Glomerular visceral epithelial cell (primary cell): ENCODE measurements at regions not wholly inside any gene's neighbourhood (a gene's known extent, or its start where the extent isn't known, plus 50 kb on each side); places are given as distances from the start of the nearest gene placed in this dataset.

Source experiments
- DNase-seq: peaks from one replicate; pipeline ENCODE4 v3.0.0-alpha.2; 2016; ENCODE audit errors: extremely low spot score

- no peak for DNase-seq
These were observed 62.7 kb upstream of the MAPRE2 start for GRCh38 chr18:34978533-34978893.

GRCh38 chr18:34978953-34979608 lies 62.1 kb upstream of the MAPRE2 start:
- peak; percentile 93 for DNase-seq

GRCh38 chr18:34981487-34981886 lies 59.7 kb upstream of the MAPRE2 start:
- DNase-seq = no peak

DNA sequence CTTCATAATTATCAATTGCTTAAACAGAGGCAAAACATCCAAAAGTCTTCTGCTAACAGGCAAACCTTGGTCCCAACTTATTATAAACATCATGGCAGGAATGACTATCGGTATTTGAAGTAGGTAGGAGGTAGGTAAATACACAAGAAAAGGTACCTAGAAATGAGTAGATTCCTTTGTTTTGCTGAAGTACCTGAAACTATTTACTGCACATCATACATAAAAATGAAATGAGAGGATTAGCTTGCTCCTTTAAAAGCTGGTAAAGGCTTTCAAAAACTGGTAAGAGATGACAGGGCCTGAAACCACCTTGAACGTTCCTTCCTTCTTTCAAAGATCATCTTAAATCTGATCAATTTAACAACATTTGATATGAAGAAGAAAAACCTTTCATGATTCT lies 55.2 kb upstream of the MAPRE2 start:
- no peak for DNase-seq

DNA sequence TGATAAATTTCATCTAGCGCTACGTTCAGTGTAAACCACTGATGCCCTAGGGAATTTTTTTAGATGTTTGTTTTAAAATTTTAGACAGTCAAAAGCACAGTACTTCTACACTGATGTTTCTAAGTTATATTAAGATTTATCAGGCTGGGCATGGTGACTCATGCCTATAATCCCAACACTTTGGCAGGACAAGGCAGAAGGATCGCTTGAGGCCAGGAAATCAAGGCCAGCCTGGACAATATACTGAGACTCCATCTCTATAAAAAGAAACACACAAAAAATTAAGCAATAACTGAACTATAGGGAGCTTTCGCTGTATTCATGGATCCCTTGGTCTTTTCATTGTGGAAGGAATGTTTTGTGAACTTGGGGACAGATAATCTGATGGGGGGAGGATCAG lies 50.6 kb upstream of the MAPRE2 start:
- no peak for DNase-seq

- DNase-seq = no peak
These were observed 50.1 kb upstream of the MAPRE2 start for GRCh38 chr18:34991152-34991551.
